NCI-H2227 treated with DMSO at 0.1 percent for 48 hours (cell line): ENCODE measurements at regions not wholly inside any gene's neighbourhood (a gene's known extent, or its start where the extent isn't known, plus 50 kb on each side); places are given as distances from the start of the nearest gene placed in this dataset.

Experiments
- DNase-seq: peaks from one replicate; lab custom pipeline; 2025; lab: John Stamatoyannopoulos, UW

DNA sequence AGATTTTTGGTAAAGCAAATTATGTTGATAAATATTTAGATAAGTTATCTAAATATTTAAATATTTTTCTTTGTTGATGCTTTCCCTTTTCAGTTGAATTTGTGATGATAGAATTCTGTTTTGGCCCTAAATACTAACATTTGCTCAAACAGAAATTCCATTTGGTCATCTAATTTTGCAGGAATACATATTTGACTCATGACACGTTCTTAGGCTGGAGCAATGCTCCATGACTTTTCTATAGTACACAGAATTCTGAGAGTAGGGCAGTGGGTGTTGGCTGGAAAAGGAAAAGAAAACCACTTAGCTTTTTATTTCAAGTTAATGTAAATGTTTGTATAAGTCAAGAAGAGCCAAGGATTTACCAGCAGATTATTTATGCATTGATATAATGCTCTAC lies 58.6 kb upstream of the GK2 start:
- no peak for DNase-seq
